AG04449 (cell line): ENCODE measurements at regions not wholly inside any gene's neighbourhood (a gene's known extent, or its start where the extent isn't known, plus 50 kb on each side); places are given as distances from the start of the nearest gene placed in this dataset.

ENCODE experiments used
- CTCF ChIA-PET: fragments of 350-600 bp; formaldehyde crosslinking; extraction: SDS; loops from one replicate; lab custom pipeline; 2021; ENCODE audit warnings: antibody characterized with exemption; lab: Yijun Ruan, JAX
- POLR2A ChIA-PET: fragments of 400-600, 350-600 bp; formaldehyde crosslinking; extraction: SDS; loops from one replicate; lab custom pipeline; 2020; ENCODE audit warnings: antibody characterized with exemption, inconsistent platforms; lab: Yijun Ruan, JAX
- DNase-seq: peaks from one replicate; pipeline ENCODE4 v3.0.0-alpha.2; 2010; ENCODE audit warnings: low read depth, low spot score
- H3K4me3 ChIP-seq: 2 replicates; pipeline ENCODE4 v1.5.1; 2011; ENCODE audit warnings: low read depth, mild to moderate bottlenecking, control low read depth, low read length
- TF ChIP-seq, protein P1 (sequence below): IDR thresholded peaks from one replicate; pipeline ENCODE4 v1.5.1; 2011; ENCODE audit warnings: mild to moderate bottlenecking, moderate library complexity, low read length, control low read depth, inconsistent platforms; ENCODE audit not compliant: insufficient read depth; ENCODE audit errors: missing control alignments

DNA sequence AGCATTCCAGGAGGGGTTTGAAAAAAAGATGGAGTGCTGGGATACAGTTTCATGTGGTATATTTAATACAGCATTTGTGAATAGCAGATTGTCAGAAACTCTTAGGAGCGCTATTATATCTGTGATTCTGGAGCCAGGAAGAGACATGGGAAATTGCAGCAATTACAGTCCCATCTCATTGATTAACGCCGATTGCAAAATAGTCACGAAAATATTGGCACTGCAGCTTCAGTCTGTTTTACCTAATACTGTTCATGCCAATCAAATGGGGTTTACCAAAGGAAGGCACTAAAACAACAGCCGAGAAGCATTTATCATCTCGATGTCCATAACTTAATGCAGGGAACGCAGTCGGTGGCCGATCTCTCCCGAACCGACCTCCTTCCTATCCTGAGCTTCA is 295.8 kb downstream of the TEX29 start:
- H3K4me3 ChIP-seq: no peak overlapping the region
- TF ChIP-seq, protein P1, sequence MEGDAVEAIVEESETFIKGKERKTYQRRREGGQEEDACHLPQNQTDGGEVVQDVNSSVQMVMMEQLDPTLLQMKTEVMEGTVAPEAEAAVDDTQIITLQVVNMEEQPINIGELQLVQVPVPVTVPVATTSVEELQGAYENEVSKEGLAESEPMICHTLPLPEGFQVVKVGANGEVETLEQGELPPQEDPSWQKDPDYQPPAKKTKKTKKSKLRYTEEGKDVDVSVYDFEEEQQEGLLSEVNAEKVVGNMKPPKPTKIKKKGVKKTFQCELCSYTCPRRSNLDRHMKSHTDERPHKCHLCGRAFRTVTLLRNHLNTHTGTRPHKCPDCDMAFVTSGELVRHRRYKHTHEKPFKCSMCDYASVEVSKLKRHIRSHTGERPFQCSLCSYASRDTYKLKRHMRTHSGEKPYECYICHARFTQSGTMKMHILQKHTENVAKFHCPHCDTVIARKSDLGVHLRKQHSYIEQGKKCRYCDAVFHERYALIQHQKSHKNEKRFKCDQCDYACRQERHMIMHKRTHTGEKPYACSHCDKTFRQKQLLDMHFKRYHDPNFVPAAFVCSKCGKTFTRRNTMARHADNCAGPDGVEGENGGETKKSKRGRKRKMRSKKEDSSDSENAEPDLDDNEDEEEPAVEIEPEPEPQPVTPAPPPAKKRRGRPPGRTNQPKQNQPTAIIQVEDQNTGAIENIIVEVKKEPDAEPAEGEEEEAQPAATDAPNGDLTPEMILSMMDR: no peak
- no peak for DNase-seq
- POLR2A ChIA-PET: no interaction called here
- CTCF ChIA-PET: no interaction called here

DNA sequence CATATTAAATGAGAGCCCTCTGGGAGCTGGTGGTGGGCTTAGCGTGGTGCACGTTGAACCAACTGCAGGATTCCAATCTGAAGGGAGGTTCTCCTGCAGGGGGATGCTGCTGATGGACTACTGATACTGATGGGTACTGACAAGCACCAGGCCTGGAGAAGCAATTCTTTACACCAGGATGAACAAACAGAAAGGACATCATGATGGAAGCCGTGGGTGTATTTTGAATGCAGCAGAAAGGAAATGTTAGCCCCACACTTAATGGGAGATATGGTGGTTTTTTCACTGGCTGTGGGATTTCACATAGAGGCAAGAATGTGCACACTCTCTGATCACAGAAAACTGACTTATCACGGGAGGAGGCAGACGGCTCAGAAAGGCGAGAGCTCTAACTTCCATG is 299.7 kb downstream of the TEX29 start:
- TF ChIP-seq, protein P1: no peak
- ChIA-PET CTCF (no interaction called here), POLR2A (no interaction called here)
- no peak overlapping the region for H3K4me3 ChIP-seq
- no peak for DNase-seq

DNA sequence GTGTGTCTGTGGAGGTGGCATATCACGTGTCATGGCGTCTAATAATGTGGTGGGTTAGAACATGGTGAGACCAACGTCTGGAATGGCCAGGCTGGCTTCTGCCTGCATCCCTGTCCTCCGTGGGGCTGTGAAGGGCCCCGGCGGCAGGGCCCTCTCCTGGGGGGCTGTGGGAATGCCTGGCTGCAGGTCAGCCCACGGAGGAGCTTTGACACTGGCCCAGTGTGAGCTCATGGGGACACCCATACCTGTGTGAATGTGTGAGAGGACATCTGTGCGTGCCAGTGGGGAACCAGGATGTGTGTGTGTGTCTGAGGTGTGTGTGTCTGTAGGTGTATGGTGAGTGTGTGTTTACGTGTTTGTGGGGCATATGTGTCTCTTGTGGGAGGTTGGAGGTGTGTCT is 300.1 kb downstream of the TEX29 start:
- CTCF ChIA-PET: no interaction called here
- no peak for DNase-seq
- POLR2A ChIA-PET: no interaction called here
- TF ChIP-seq, protein P1: no peak
- no peak overlapping the region for H3K4me3 ChIP-seq

DNA sequence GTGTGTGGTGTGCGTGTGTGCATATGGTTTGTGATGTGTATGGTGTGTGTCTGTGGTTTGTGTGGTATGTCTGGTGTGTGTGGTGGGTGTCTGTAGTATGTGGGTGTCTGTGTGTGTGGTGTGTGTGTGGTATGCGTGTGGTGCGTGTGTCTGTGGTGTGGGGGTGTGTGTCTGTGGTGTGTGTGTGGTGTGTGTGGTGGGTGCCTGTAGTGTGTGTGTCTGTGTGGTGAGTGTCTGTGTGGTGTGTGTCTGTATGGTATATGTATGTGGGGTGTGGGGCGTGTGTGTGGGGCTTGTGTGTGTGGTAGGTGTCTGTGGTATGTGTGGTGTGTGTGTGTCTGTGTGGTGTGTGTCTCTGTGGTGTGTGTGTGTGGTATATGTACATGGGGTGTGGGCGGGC is 300.7 kb downstream of the TEX29 start:
- no peak overlapping the region for H3K4me3 ChIP-seq
- ChIA-PET POLR2A (no interaction called here), CTCF (no interaction called here)
- no peak for DNase-seq
- TF ChIP-seq, protein P1: no peak

DNA sequence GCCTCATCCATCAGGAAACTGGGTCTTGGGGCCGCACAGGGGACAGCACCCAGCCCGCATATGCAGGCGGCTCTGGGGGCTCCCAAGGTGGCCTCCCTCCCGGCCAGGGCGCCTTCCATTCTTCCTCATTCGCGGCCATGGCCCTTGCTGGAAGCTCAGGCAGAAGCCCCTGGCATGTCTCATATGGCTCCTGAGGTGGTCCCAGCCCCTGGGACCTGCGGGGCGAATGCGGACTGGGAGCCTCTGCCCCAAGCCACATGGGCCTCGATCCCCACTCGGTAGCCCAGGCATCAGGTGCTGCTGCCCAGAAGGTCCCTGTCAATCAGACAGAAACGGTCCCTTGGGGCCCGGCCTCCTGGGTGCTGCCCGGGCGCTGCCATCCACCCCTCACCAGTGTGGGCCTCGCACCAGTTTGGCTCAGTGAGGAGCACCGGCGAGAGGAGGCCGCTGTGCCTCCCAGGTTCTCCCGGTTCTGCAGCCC is 301.6 kb downstream of the TEX29 start:
- POLR2A ChIA-PET: no interaction called here
- TF ChIP-seq, protein P1: no peak
- no peak overlapping the region for H3K4me3 ChIP-seq
- DNase-seq: no peak
- CTCF ChIA-PET: no interaction called here

DNA sequence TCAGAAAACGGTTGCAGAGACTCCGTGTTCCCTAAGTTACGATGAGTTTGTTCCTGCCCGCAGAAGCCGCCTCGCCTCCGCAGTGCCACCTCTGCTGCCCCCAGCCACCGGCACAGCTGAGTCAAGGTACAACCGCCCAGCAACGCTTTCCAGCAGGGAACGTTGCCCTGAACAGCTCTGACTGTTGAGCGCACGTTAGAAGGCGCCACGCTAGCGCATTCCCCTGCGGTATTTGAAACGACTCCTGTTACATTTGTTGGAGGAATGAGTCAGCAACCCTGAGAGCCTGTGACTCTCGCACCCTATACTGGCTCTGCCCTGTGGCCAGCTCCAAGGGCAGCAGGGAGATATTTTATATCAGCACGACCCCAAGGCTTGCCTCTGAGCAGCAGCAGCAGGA is 302.8 kb downstream of the TEX29 start:
- no peak for DNase-seq
- CTCF ChIA-PET: no interaction called here
- TF ChIP-seq, protein P1: no peak
- H3K4me3 ChIP-seq: no peak overlapping the region
- POLR2A ChIA-PET: no interaction called here
